Lower lobe of right lung (tissue), 2 donors: ENCODE measurements at regions not wholly inside any gene's neighbourhood (a gene's known extent, or its start where the extent isn't known, plus 50 kb on each side); places are given as distances from the start of the nearest gene placed in this dataset.

Source experiments
- ATAC-seq, 2 donors: fragments of 200-7000 bp; cut with Tn5 transposase; one replicate each; pipeline ENCODE4 v1.9.1; 2020 to 2022; ENCODE audit warnings: mild to moderate bottlenecking in 2 of 2, moderate library complexity in 2 of 2
- DNase-seq: peaks from one replicate; pipeline ENCODE4 v3.0.0-alpha.2; 2020
- H3K27ac ChIP-seq: fragments of 200-600 bp; one replicate; pipeline ENCODE4 v1.8.0; 2022
- H3K27me3 ChIP-seq: fragments of 200-600 bp; one replicate; pipeline ENCODE4 v1.8.0; 2022; ENCODE audit warnings: low read depth
- H3K36me3 ChIP-seq: fragments of 200-600 bp; one replicate; pipeline ENCODE4 v1.8.0; 2022; ENCODE audit warnings: mild to moderate bottlenecking
- H3K4me1 ChIP-seq: fragments of 200-600 bp; one replicate; pipeline ENCODE4 v1.8.0; 2022
- H3K4me3 ChIP-seq: fragments of 200-600 bp; one replicate; pipeline ENCODE4 v1.8.0; 2022; ENCODE audit warnings: mild to moderate bottlenecking
- H3K9me3 ChIP-seq: fragments of 200-600 bp; one replicate; pipeline ENCODE4 v1.8.0; 2022
- intact Hi-C: fragments of 100-400 bp; cut with DNase I; formaldehyde crosslinking; loops from one replicate; pipeline ENCODE4 v1.11.0; 2022
- TF ChIP-seq, protein P1 (sequence below): fragments of 200-600 bp; IDR thresholded peaks from one replicate; pipeline ENCODE4 v1.8.0; 2022; ENCODE audit warnings: antibody characterized with exemption, mild to moderate bottlenecking
- donor health status: DM: no; HTN: yes; CAD: no; lungs with severe emphysema.

DNA sequence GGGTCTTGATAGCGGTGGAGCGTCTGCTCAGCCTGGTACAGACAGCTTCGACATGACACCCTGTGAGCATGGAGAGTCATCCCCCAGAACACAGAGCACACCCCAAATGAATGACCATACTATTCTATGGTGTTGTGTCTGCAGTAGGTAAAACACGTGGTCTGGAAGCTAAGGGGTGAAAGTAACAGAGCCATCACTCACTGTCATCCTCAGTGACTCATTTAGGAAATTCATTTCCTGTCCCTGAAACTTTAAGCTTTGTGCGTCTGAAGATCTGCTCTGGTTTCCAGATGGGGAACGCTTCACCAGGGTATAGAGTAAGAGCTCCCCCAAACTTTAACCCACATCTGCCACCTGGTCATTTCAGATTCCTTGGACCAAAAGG is 94.8 kb upstream of the DISP3 start:
- Histone ChIP-seq H3K9me3 (no peaks in the 10 kb centered on the region), H3K4me3 (no peak overlapping the region), H3K27ac (no peak overlapping the region), H3K4me1 (no peaks in the 10 kb centered on the region), H3K36me3 (no peaks in the 10 kb centered on the region), H3K27me3 (peaks cover 18% of the 10 kb centered on the region)
- no peak for ATAC-seq
- intact Hi-C loops: no loop called here
- no peak for DNase-seq
- TF ChIP-seq, protein P1, sequence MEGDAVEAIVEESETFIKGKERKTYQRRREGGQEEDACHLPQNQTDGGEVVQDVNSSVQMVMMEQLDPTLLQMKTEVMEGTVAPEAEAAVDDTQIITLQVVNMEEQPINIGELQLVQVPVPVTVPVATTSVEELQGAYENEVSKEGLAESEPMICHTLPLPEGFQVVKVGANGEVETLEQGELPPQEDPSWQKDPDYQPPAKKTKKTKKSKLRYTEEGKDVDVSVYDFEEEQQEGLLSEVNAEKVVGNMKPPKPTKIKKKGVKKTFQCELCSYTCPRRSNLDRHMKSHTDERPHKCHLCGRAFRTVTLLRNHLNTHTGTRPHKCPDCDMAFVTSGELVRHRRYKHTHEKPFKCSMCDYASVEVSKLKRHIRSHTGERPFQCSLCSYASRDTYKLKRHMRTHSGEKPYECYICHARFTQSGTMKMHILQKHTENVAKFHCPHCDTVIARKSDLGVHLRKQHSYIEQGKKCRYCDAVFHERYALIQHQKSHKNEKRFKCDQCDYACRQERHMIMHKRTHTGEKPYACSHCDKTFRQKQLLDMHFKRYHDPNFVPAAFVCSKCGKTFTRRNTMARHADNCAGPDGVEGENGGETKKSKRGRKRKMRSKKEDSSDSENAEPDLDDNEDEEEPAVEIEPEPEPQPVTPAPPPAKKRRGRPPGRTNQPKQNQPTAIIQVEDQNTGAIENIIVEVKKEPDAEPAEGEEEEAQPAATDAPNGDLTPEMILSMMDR: no peak

GRCh38 chr1:11387829-11388228 is 91.1 kb upstream of the DISP3 start:
- intact Hi-C loops: no loop called here
- no peak overlapping the region for H3K27ac ChIP-seq
- peaks cover 23% of the 10 kb centered on the region for H3K27me3 ChIP-seq
- no peaks in the 10 kb centered on the region for H3K36me3 ChIP-seq
- TF ChIP-seq, protein P1: no peak
- no peaks in the 10 kb centered on the region for H3K9me3 ChIP-seq
- DNase-seq (no peak), ATAC-seq (no peak)
- H3K4me3 ChIP-seq: no peak overlapping the region
- H3K4me1 ChIP-seq: no peaks in the 10 kb centered on the region

DNA sequence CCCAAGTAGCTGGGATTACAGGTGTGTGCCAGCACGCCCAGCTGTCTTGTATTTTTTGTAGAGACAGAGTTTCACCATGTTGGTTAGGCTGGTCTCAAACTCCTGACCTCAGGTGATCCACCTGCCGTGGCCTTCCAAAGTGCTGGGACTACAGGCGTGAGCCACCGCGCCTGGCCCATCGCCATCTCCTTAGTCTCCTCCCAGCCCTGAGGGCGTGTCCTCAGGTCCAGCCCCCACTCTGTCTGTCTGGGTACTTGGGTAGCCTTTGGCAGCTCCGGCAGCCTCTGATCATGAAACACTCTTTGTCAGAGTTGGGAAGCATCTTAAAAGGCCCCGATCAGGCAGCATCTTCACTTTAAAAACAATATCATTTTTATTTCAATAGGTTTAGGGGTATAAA is 90.3 kb upstream of the DISP3 start:
- intact Hi-C loops: no loop called here
- H3K4me1 ChIP-seq: no peaks in the 10 kb centered on the region
- no peaks in the 10 kb centered on the region for H3K9me3 ChIP-seq
- no peak for DNase-seq
- TF ChIP-seq, protein P1: no peak
- peaks cover 23% of the 10 kb centered on the region for H3K27me3 ChIP-seq
- no peak overlapping the region for H3K4me3 ChIP-seq
- no peak overlapping the region for H3K27ac ChIP-seq
- H3K36me3 ChIP-seq: no peaks in the 10 kb centered on the region
- no peak for ATAC-seq

GRCh38 chr1:11391327-11391726 is 87.6 kb upstream of the DISP3 start:
- H3K27ac ChIP-seq: no peak overlapping the region
- DNase-seq (no peak), ATAC-seq (no peak)
- peaks cover 27% of the 10 kb centered on the region for H3K27me3 ChIP-seq
- H3K36me3 ChIP-seq: no peaks in the 10 kb centered on the region
- H3K4me3 ChIP-seq: no peak overlapping the region
- no peaks in the 10 kb centered on the region for H3K9me3 ChIP-seq
- no peaks in the 10 kb centered on the region for H3K4me1 ChIP-seq
- intact Hi-C loops: no loop called here
- TF ChIP-seq, protein P1: no peak

- Histone ChIP-seq H3K36me3 (no peaks in the 10 kb centered on the region), H3K27me3 (peaks cover 28% of the 10 kb centered on the region), H3K4me3 (no peak overlapping the region), H3K4me1 (no peaks in the 10 kb centered on the region), H3K27ac (no peak overlapping the region), H3K9me3 (no peaks in the 10 kb centered on the region)
- TF ChIP-seq, protein P1: no peak
- intact Hi-C loops: no loop called here
- ATAC-seq (no peak), DNase-seq (no peak)
Measured at GRCh38 chr1:11391886-11392285, 87.1 kb upstream of the DISP3 start.

DNA sequence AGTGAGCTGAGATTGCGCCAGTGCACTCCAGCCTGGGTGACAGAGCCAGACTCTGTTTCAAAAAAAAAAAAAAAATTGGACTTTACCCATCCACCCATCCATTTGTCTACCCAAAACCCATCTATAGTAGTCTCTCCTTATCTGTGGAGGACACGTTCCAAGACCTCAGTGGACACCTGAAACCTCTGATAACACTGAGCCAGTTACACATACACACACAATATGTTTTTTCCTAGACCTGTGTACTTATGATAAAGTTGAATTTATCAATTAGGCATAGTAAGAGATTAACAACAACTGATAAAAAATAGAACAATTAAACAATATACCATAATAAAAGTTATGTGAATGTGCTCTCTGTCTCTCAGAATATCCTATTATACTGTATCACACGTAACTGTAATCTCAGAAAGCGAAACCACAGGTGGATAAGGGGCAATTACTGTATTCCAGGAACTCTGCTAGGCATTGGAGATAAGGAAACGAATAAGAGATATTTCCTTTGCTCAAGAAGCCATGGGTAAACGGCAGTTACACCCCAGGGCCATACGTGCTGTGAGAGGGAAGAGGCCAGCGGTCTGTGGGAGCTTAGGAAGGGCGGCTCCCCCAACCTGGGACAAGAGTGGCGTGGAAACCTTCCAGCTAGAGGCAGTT is 84.2 kb upstream of the DISP3 start:
- Histone ChIP-seq H3K27ac (no peak overlapping the region), H3K36me3 (no peaks in the 10 kb centered on the region), H3K27me3 (peaks cover 28% of the 10 kb centered on the region), H3K4me1 (no peaks in the 10 kb centered on the region), H3K4me3 (no peak overlapping the region), H3K9me3 (no peaks in the 10 kb centered on the region)
- ATAC-seq (no peak), DNase-seq (no peak)
- TF ChIP-seq, protein P1: no peak
- intact Hi-C loops: no loop called here
